Spleen (tissue), 7 donors: ENCODE measurements at regions not wholly inside any gene's neighbourhood (a gene's known extent, or its start where the extent isn't known, plus 50 kb on each side); places are given as distances from the start of the nearest gene placed in this dataset.

Experiments used
- POLR2A ChIP-seq, 3 donors: fragments of 450-650 bp; IDR thresholded peaks; one replicate each; pipeline ENCODE4 v1.5.1; 2017; ENCODE audit warnings: antibody characterized with exemption in 3 of 3, mild to moderate bottlenecking in 1 of 3
- POLR2AphosphoS5 ChIP-seq, 3 donors: sonication (generic); formaldehyde crosslinking; IDR thresholded peaks; one replicate each; pipeline ENCODE4 v1.5.1; 2017; ENCODE audit warnings: antibody characterized with exemption in 3 of 3
- TF ChIP-seq, protein P1 (sequence below), 11 experiments: fragments of 200-600 bp in 7 of 11; fragments of 450-650 bp in 4 of 11; sonication (generic) in 4 of 11; IDR thresholded peaks in 8 of 11; conservative IDR thresholded peaks in 3 of 11; 1 replicate in 7 of 11; 2 replicates in 4 of 11; pipeline versions ENCODE4 v1.4.0 to v1.8.0; 2016 to 2021; ENCODE audit warnings: antibody characterized with exemption in 11 of 11, inconsistent platforms in 4 of 11, mild to moderate bottlenecking in 1 of 11
- donor health status: DM: no; HTN: no; CAD: no; lungs with moderate emphysema.
- donor health status: DM: no; HTN: no; CAD: no.
- donor health status: DM: no; HTN: no; CAD: no.

DNA sequence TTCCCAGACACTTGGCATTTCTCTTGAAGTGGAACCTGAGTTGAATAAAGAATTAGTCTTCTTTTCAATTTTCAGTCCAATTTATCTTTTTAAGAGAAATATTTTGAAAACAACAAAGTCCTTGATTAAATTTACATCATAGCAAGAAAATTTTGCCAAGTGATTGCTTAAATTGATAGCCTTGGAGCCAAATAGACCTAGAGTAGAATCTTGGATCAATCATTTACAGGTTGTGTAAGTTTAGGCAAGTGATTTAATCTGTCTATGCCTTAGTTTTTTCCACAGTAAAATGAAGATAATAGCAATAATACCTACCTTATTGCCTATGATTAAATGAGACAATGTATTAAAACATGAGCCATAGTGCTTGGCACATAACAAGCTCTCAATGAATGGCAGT lies 113.9 kb downstream of the LHX9 start:
- TF ChIP-seq, protein P1, sequence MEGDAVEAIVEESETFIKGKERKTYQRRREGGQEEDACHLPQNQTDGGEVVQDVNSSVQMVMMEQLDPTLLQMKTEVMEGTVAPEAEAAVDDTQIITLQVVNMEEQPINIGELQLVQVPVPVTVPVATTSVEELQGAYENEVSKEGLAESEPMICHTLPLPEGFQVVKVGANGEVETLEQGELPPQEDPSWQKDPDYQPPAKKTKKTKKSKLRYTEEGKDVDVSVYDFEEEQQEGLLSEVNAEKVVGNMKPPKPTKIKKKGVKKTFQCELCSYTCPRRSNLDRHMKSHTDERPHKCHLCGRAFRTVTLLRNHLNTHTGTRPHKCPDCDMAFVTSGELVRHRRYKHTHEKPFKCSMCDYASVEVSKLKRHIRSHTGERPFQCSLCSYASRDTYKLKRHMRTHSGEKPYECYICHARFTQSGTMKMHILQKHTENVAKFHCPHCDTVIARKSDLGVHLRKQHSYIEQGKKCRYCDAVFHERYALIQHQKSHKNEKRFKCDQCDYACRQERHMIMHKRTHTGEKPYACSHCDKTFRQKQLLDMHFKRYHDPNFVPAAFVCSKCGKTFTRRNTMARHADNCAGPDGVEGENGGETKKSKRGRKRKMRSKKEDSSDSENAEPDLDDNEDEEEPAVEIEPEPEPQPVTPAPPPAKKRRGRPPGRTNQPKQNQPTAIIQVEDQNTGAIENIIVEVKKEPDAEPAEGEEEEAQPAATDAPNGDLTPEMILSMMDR (IDR thresholded peaks at IDR 0.05 in 8 of 11, conservative IDR thresholded peaks at IDR 0.05 in 3 of 11) = no peak
- no peak for TF ChIP-seq POLR2A (IDR thresholded peaks at IDR 0.05)
- no peak for TF ChIP-seq POLR2AphosphoS5 (IDR thresholded peaks at IDR 0.05)
